ENCODE measurements at regions not wholly inside any gene's neighbourhood (a gene's known extent, or its start where the extent isn't known, plus 50 kb on each side); places are given as distances from the start of the nearest gene placed in this dataset.

GRCh38 chrX:81354954-81355353, 153.1 kb downstream of the SH3BGRL start (continued):
- TF ChIP-seq CTCF (CRISPR knock-in tag; IDR thresholded peaks at IDR 0.05) (no peak), ADNP (CRISPR knock-in tag; IDR thresholded peaks at IDR 0.05) (no peak), ZNF816 (CRISPR knock-in tag; IDR thresholded peaks at IDR 0.05; ENCODE audit: borderline replicate concordance) (no peak), MAFK (conservative IDR thresholded peaks at IDR 0.05 in 1 of 2, IDR thresholded peaks at IDR 0.05 in 1 of 2; ENCODE audit: low read length in 2 of 2) (no peak), SIN3A (IDR thresholded peaks at IDR 0.05; ENCODE audit: borderline replicate concordance, low read depth, low read length) (no peak), ZNF333 (CRISPR knock-in tag; IDR thresholded peaks at IDR 0.05; ENCODE audit: borderline replicate concordance) (no peak), ZNF781 (CRISPR knock-in tag; IDR thresholded peaks at IDR 0.05; ENCODE audit: borderline replicate concordance, not compliant biosample characterization) (no peak), ZNF10 (CRISPR knock-in tag; IDR thresholded peaks at IDR 0.05; ENCODE audit: borderline replicate concordance, low read depth) (no peak), TAF1 (CRISPR knock-in tag; IDR thresholded peaks at IDR 0.05) (no peak), NKX3-1 (CRISPR knock-in tag; IDR thresholded peaks at IDR 0.05) (no peak), RFX3 (CRISPR knock-in tag; IDR thresholded peaks at IDR 0.05) (no peak)
- TF ChIP-seq, protein P1, sequence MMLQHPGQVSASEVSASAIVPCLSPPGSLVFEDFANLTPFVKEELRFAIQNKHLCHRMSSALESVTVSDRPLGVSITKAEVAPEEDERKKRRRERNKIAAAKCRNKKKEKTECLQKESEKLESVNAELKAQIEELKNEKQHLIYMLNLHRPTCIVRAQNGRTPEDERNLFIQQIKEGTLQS (CRISPR knock-in tag; IDR thresholded peaks at IDR 0.05) = no peak

GRCh38 chrX:81355436-81355835, 153.5 kb downstream of the SH3BGRL start:
- FAIRE-seq = no peak
- ATAC-seq = no peak
- Histone ChIP-seq H3K4me1 (ENCODE audit: insufficient read depth, low read length) (no peaks in the 10 kb centered on the region), H3K79me2 (ENCODE audit: insufficient read depth, low read length) (no peaks in the 10 kb centered on the region), H3K27ac (ENCODE audit: extremely low read length, insufficient read depth, low read length) (no peak overlapping the region), H3K36me3 (replicated peaks in 1 of 2; ENCODE audit: control insufficient read depth in 1 of 2, insufficient read depth in 2 of 2, low read length in 2 of 2) (no peaks in the 10 kb centered on the region), H4K20me1 (ENCODE audit: insufficient read depth, low read length) (no peaks in the 10 kb centered on the region), H3K4me3 (replicated peaks in 1 of 3; ENCODE audit: insufficient read depth in 1 of 3, low read depth in 2 of 3, low read length in 3 of 3) (no peak overlapping the region), H3K9me3 (ENCODE audit: low read length) (no peaks in the 10 kb centered on the region), H3K9ac (ENCODE audit: insufficient read depth, low read depth, low read length) (no peak overlapping the region), H2AFZ (ENCODE audit: low read length) (no peak overlapping the region), H3K27me3 (ENCODE audit: control insufficient read depth in 1 of 2, insufficient read depth in 2 of 2, low read length in 2 of 2) (no peaks in the 10 kb centered on the region), H3K4me2 (ENCODE audit: low read depth, low read length) (no peak overlapping the region)
- under 1% methylated on average over 4 of the region's 4 CpGs for WGBS (ENCODE audit: low lambda C conversion rate)
- CTCF ChIA-PET (ENCODE audit: low intra/inter-chr PET ratio, low total read pairs) = no interaction called here
- no peak for DNase-seq (ENCODE audit: low spot score)
- in situ Hi-C loops (cut with HindIII; ENCODE audit: extremely low pct_ligation_motif_present, low pct_unique_long_range_greater_than_20kb) (no loop called here), intact Hi-C loops (cut with micrococcal nuclease; ENCODE audit: unreplicated experiment) (no loop called here)
- POLR2A ChIA-PET = no interaction called here
- no TSS peak for BruUV-seq (replicated peaks)
- TF ChIP-seq ZBED4 (CRISPR knock-in tag; IDR thresholded peaks at IDR 0.05; ENCODE audit: borderline replicate concordance) (no peak), ATF7-NPFF (CRISPR knock-in tag; IDR thresholded peaks at IDR 0.05; ENCODE audit: low read depth) (no peak), FIP1L1 (IDR thresholded peaks at IDR 0.05; ENCODE audit: borderline replicate concordance, insufficient read depth, low read depth, low read length) (no peak), RBFOX2 (IDR thresholded peaks at IDR 0.05; ENCODE audit: low read depth, low read length) (no peak), ARID2 (CRISPR knock-in tag; IDR thresholded peaks at IDR 0.05; ENCODE audit: borderline replicate concordance) (no peak), THAP11 (CRISPR knock-in tag; IDR thresholded peaks at IDR 0.05) (no peak), CREM (IDR thresholded peaks at IDR 0.05) (no peak), CREM (CRISPR knock-in tag; IDR thresholded peaks at IDR 0.05) (no peak), MAFF (IDR thresholded peaks at IDR 0.05; ENCODE audit: low read depth, low read length) (no peak)
